Hematopoietic multipotent progenitor cell (in vitro differentiated cells): ENCODE measurements at regions not wholly inside any gene's neighbourhood (a gene's known extent, or its start where the extent isn't known, plus 50 kb on each side); places are given as distances from the start of the nearest gene placed in this dataset.

Source experiments
- DNase-seq, 3 donors: peaks; one replicate each; pipeline ENCODE4 v3.0.0-alpha.2; 2011 to 2015; ENCODE audit warnings: low read depth in 2 of 3, low spot score in 2 of 3

GRCh38 chr3:64961301-64961700 is 273.5 kb upstream of the ADAMTS9 start:
- DNase-seq: no peak

GRCh38 chr3:64958199-64958843 is 270.5 kb upstream of the ADAMTS9 start:
- DNase-seq: no peak

- DNase-seq: no peak
These were observed 269.8 kb upstream of the ADAMTS9 start for GRCh38 chr3:64957408-64958198.

GRCh38 chr3:64956711-64957325 is 269.0 kb upstream of the ADAMTS9 start:
- no peak for DNase-seq

GRCh38 chr3:64954995-64955636 is 267.3 kb upstream of the ADAMTS9 start:
- peak in 1 of 3 donors; percentile 16 for DNase-seq

- peak in 1 of 3 donors; percentile 48 for DNase-seq
These were observed 257.4 kb upstream of the ADAMTS9 start for GRCh38 chr3:64945171-64945729.

- no peak for DNase-seq
These were observed 256.1 kb upstream of the ADAMTS9 start for GRCh38 chr3:64943866-64944265.

GRCh38 chr3:64940596-64941348 is 253.0 kb upstream of the ADAMTS9 start:
- DNase-seq: no peak

- DNase-seq: no peak
These were observed 252.1 kb upstream of the ADAMTS9 start for GRCh38 chr3:64939747-64940450.

- DNase-seq: no peak
These were observed 251.5 kb upstream of the ADAMTS9 start for GRCh38 chr3:64939309-64939708.

- DNase-seq: no peak
These were observed 248.8 kb upstream of the ADAMTS9 start for GRCh38 chr3:64936556-64936955.

- no peak for DNase-seq
These were observed 248.2 kb upstream of the ADAMTS9 start for GRCh38 chr3:64935971-64936370.

GRCh38 chr3:64932666-64933342 is 245.0 kb upstream of the ADAMTS9 start:
- DNase-seq: no peak

- DNase-seq: no peak
These were observed 244.3 kb upstream of the ADAMTS9 start for GRCh38 chr3:64932016-64932518.

- DNase-seq: no peak
These were observed 243.1 kb upstream of the ADAMTS9 start for GRCh38 chr3:64930891-64931290.

- DNase-seq: no peak
These were observed 240.9 kb upstream of the ADAMTS9 start for GRCh38 chr3:64928683-64929082.

- DNase-seq: no peak
These were observed 239.9 kb upstream of the ADAMTS9 start for GRCh38 chr3:64927689-64928088.

GRCh38 chr3:64925575-64925974 is 237.8 kb upstream of the ADAMTS9 start:
- DNase-seq: no peak

- no peak for DNase-seq
These were observed 237.2 kb upstream of the ADAMTS9 start for GRCh38 chr3:64924961-64925360.
